KMS-11 (cell line): ENCODE measurements at regions not wholly inside any gene's neighbourhood (a gene's known extent, or its start where the extent isn't known, plus 50 kb on each side); places are given as distances from the start of the nearest gene placed in this dataset.

Experiments used
- H2AFZ ChIP-seq: fragments of 200-600 bp; sonication (generic); 2 replicates; pipeline ENCODE4 v1.6.1; 2016; ENCODE audit warnings: antibody characterized with exemption, mixed run types, low read depth
- H3K27ac ChIP-seq: fragments of 200-600 bp; sonication (generic); 2 replicates; pipeline ENCODE4 v1.6.1; 2016; ENCODE audit warnings: mild to moderate bottlenecking, mixed run types
- H3K27me3 ChIP-seq: fragments of 200-600 bp; sonication (generic); 2 replicates; pipeline ENCODE4 v1.6.1; 2017; ENCODE audit warnings: mild to moderate bottlenecking, low read depth, mixed run types, moderate library complexity; ENCODE audit not compliant: insufficient read depth
- H3K36me3 ChIP-seq: fragments of 200-600 bp; sonication (generic); 2 replicates; pipeline ENCODE4 v1.6.1; 2017; ENCODE audit warnings: mild to moderate bottlenecking, mixed run types; ENCODE audit not compliant: insufficient read depth
- H3K4me1 ChIP-seq: fragments of 200-600 bp; sonication (generic); 2 replicates; pipeline ENCODE4 v1.6.1; 2016; ENCODE audit warnings: mild to moderate bottlenecking, low read depth, mixed run types; ENCODE audit not compliant: poor library complexity, severe bottlenecking
- H3K4me2 ChIP-seq: fragments of 200-600 bp; sonication (generic); 2 replicates; pipeline ENCODE4 v1.7.0; 2016; ENCODE audit warnings: mild to moderate bottlenecking, mixed run types
- H3K4me3 ChIP-seq: fragments of 200-600 bp; sonication (generic); IDR thresholded peaks from 2 replicates; pipeline ENCODE4 v1.6.1; 2017; ENCODE audit warnings: low read depth, low read length, mixed read lengths; ENCODE audit not compliant: insufficient read depth
- H3K79me2 ChIP-seq: fragments of 200-600 bp; sonication (generic); 2 replicates; pipeline ENCODE4 v1.6.1; 2016; ENCODE audit warnings: low read depth, mixed run types; ENCODE audit not compliant: insufficient read depth
- H3K9ac ChIP-seq: fragments of 200-600 bp; sonication (generic); 2 replicates; pipeline ENCODE4 v1.6.1; 2016; ENCODE audit warnings: mild to moderate bottlenecking, mixed run types
- H4K20me1 ChIP-seq: fragments of 200-600 bp; sonication (generic); 2 replicates; pipeline ENCODE4 v1.6.1; 2016; ENCODE audit warnings: mild to moderate bottlenecking, mixed run types; ENCODE audit not compliant: insufficient read depth
- CTCF ChIP-seq: fragments of 200-600 bp; sonication (generic); conservative IDR thresholded peaks from 2 replicates; pipeline ENCODE4 v1.6.1; 2017; ENCODE audit warnings: low read depth, mild to moderate bottlenecking, antibody characterized with exemption, low read length, moderate library complexity, mixed read lengths

- no peak for TF ChIP-seq CTCF
- H3K79me2 ChIP-seq: no peaks in the 10 kb centered on the region
- no peak overlapping the region for H3K9ac ChIP-seq
- H3K4me3 ChIP-seq: no peak overlapping the region
- no peaks in the 10 kb centered on the region for H3K36me3 ChIP-seq
- no peaks in the 10 kb centered on the region for H3K27me3 ChIP-seq
- H3K4me2 ChIP-seq: no peak overlapping the region
- no peak overlapping the region for H2AFZ ChIP-seq
- H3K4me1 ChIP-seq: no peaks in the 10 kb centered on the region
- no peaks in the 10 kb centered on the region for H4K20me1 ChIP-seq
- H3K27ac ChIP-seq: no peak overlapping the region
These were observed 378.1 kb upstream of the POU3F1 start for GRCh38 chr1:38424677-38425076.

GRCh38 chr1:38420666-38421065 lies 374.1 kb upstream of the POU3F1 start:
- Histone ChIP-seq H3K4me2 (no peak overlapping the region), H3K9ac (no peak overlapping the region), H3K27ac (no peak overlapping the region), H2AFZ (no peak overlapping the region), H3K27me3 (no peaks in the 10 kb centered on the region), H3K79me2 (no peaks in the 10 kb centered on the region), H3K36me3 (no peaks in the 10 kb centered on the region), H3K4me1 (no peaks in the 10 kb centered on the region), H3K4me3 (no peak overlapping the region), H4K20me1 (no peaks in the 10 kb centered on the region)
- TF ChIP-seq CTCF: no peak

- H3K9ac ChIP-seq: no peak overlapping the region
- H3K27ac ChIP-seq: no peak overlapping the region
- H3K4me3 ChIP-seq: no peak overlapping the region
- no peaks in the 10 kb centered on the region for H3K4me1 ChIP-seq
- TF ChIP-seq CTCF: no peak
- no peaks in the 10 kb centered on the region for H3K27me3 ChIP-seq
- H4K20me1 ChIP-seq: no peaks in the 10 kb centered on the region
- no peak overlapping the region for H3K4me2 ChIP-seq
- no peaks in the 10 kb centered on the region for H3K79me2 ChIP-seq
- H2AFZ ChIP-seq: no peak overlapping the region
- H3K36me3 ChIP-seq: no peaks in the 10 kb centered on the region
These were observed 371.8 kb upstream of the POU3F1 start for GRCh38 chr1:38418195-38419030.

GRCh38 chr1:38403667-38404066 lies 357.1 kb upstream of the POU3F1 start:
- TF ChIP-seq CTCF: no peak
- Histone ChIP-seq H3K4me3 (no peak overlapping the region), H4K20me1 (no peaks in the 10 kb centered on the region), H2AFZ (no peak overlapping the region), H3K79me2 (no peaks in the 10 kb centered on the region), H3K27me3 (no peaks in the 10 kb centered on the region), H3K27ac (no peak overlapping the region), H3K36me3 (no peaks in the 10 kb centered on the region), H3K4me2 (no peak overlapping the region), H3K9ac (no peak overlapping the region), H3K4me1 (no peaks in the 10 kb centered on the region)
